ENCODE measurements at regions not wholly inside any gene's neighbourhood (a gene's known extent, or its start where the extent isn't known, plus 50 kb on each side); places are given as distances from the start of the nearest gene placed in this dataset.

DNA sequence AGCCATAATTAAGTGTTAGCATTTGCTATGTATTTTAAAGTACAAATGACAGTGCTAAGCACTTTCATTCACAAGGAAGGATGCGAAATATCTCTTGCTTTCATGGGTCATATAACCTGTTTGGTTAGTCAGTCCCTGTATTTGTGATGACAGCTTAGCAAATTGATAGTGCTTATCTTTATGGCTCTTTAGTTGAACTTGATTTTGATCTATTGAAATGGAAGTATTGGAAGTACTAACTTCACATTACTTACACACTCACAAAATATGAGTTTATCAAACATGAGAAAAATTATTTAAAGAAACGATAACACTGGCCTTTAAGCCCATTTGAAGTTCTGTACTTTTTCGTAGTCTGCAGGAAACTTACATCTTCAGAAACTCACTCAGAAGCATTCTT is 97.4 kb upstream of the NEUROD1 start:
- TF ChIP-seq GATA2 (IDR thresholded peaks at IDR 0.05; ENCODE audit: low read depth, low read length) (no peak), GATA3 (IDR thresholded peaks at IDR 0.05; ENCODE audit: low read depth, low read length) (no peak)
